Lung (tissue), 11 donors: ENCODE measurements at regions not wholly inside any gene's neighbourhood (a gene's known extent, or its start where the extent isn't known, plus 50 kb on each side); places are given as distances from the start of the nearest gene placed in this dataset.

Experiments
- ATAC-seq: fragments of 200-7000 bp; cut with Tn5 transposase; one replicate; pipeline ENCODE4 v1.9.1; 2020; ENCODE audit warnings: moderate number of reproducible peaks; ENCODE audit not compliant: insufficient read depth, low FRiP score
- DNase-seq, 3 donors: peaks; one replicate each; pipeline ENCODE4 v3.0.0-alpha.2; 2013 to 2017
- H3K27ac ChIP-seq, 2 donors: one replicate each; pipeline ENCODE4 v1.5.1; 2013; ENCODE audit warnings: mild to moderate bottlenecking in 2 of 2, moderate library complexity in 2 of 2, control low read depth in 1 of 2, inconsistent platforms in 1 of 2, low read depth in 1 of 2, low read length in 1 of 2
- H3K27me3 ChIP-seq, 3 donors: one replicate each; pipeline ENCODE4 v1.5.1; 2013; ENCODE audit warnings: low read length in 2 of 3; ENCODE audit not compliant: control insufficient read depth in 3 of 3, insufficient read depth in 3 of 3
- H3K36me3 ChIP-seq, 4 donors: one replicate each; pipeline ENCODE4 v1.5.1; 2013; ENCODE audit warnings: low read length in 4 of 4, mild to moderate bottlenecking in 1 of 4, moderate library complexity in 1 of 4; ENCODE audit not compliant: control insufficient read depth in 4 of 4, insufficient read depth in 4 of 4
- H3K4me1 ChIP-seq, 5 donors: one replicate each; pipeline ENCODE4 v1.5.1; 2013; ENCODE audit warnings: low read length in 5 of 5, mild to moderate bottlenecking in 2 of 5, moderate library complexity in 1 of 5; ENCODE audit not compliant: control insufficient read depth in 5 of 5, insufficient read depth in 5 of 5
- H3K4me3 ChIP-seq: one replicate; pipeline ENCODE4 v1.5.1; 2013; ENCODE audit warnings: mild to moderate bottlenecking, control low read depth, moderate library complexity
- H3K9ac ChIP-seq, 2 donors: one replicate each; pipeline ENCODE4 v1.5.1; 2013; ENCODE audit warnings: low read length in 2 of 2, control low read depth in 1 of 2; ENCODE audit not compliant: insufficient read depth in 1 of 2
- H3K9me3 ChIP-seq, 4 donors: one replicate each; pipeline ENCODE4 v1.5.1; 2013; ENCODE audit warnings: low read length in 3 of 4, mild to moderate bottlenecking in 1 of 4, moderate library complexity in 1 of 4; ENCODE audit not compliant: control insufficient read depth in 4 of 4, insufficient read depth in 3 of 4
- CTCF ChIP-seq: IDR thresholded peaks from 2 replicates; pipeline ENCODE4 v1.5.1; 2012; ENCODE audit warnings: mild to moderate bottlenecking; ENCODE audit errors: control extremely low read depth, extremely low read depth
- WGBS, 2 donors: extraction: QIAGEN DNeasy Blood & Tissue Kit; methylation state at CpG; one replicate each; pipeline ENCODE4 v1.1.7; 2013; 5-methylcytosine and 5-hydroxymethylcytosine counted together
- donor health status: control.
- donor health status: control.
- donor health status: Bipolar disorder and iron deficiency.
- donor health status: healthy.
- donor health status: DM: yes; HTN: yes; CAD: no.

- Histone ChIP-seq H3K9me3 (no peaks in the 10 kb centered on the region), H3K9ac (no peak overlapping the region), H3K4me3 (no peak overlapping the region), H3K4me1 (no peaks in the 10 kb centered on the region), H3K27ac (no peak overlapping the region), H3K27me3 (peaks cover 0 to 4% (median 0%) of the 10 kb centered on the region in 3 donors), H3K36me3 (no peaks in the 10 kb centered on the region)
- TF ChIP-seq CTCF = no peak
- no peak for ATAC-seq
- WGBS, 2 donors = 61 to 81% methylated on average over 3 of the region's 3 CpGs
- no peak for DNase-seq
These were observed 337.5 kb upstream of the ADAMTSL1 start for GRCh38 chr9:18136354-18136994.

- no peaks in the 10 kb centered on the region for H3K4me1 ChIP-seq
- H3K36me3 ChIP-seq = no peaks in the 10 kb centered on the region
- no peak for DNase-seq
- peaks cover 0 to 4% (median 0%) of the 10 kb centered on the region in 3 donors for H3K27me3 ChIP-seq
- no peak overlapping the region for H3K4me3 ChIP-seq
- 78 to 85% methylated on average over 4 of the region's 4 CpGs for WGBS, 2 donors
- H3K9me3 ChIP-seq = no peaks in the 10 kb centered on the region
- TF ChIP-seq CTCF = no peak
- no peak overlapping the region for H3K9ac ChIP-seq
- H3K27ac ChIP-seq = no peak overlapping the region
- no peak for ATAC-seq
These were observed 336.1 kb upstream of the ADAMTSL1 start for GRCh38 chr9:18137815-18138214.

GRCh38 chr9:18138656-18139055 lies 335.3 kb upstream of the ADAMTSL1 start:
- no peak overlapping the region for H3K4me3 ChIP-seq
- 49 to 62% methylated on average over 5 of the region's 5 CpGs for WGBS, 2 donors

More at GRCh38 chr9:18138656-18139055, 335.3 kb upstream of the ADAMTSL1 start:
- H3K9ac ChIP-seq = no peak overlapping the region
- no peak overlapping the region for H3K27ac ChIP-seq
- no peaks in the 10 kb centered on the region for H3K9me3 ChIP-seq
- no peaks in the 10 kb centered on the region for H3K36me3 ChIP-seq
- no peaks in the 10 kb centered on the region for H3K4me1 ChIP-seq
- ATAC-seq = no peak
- TF ChIP-seq CTCF = no peak
- H3K27me3 ChIP-seq = peaks cover 0 to 4% (median 0%) of the 10 kb centered on the region in 3 donors
- peak in 1 of 3 donors; percentile 45 for DNase-seq
